Stimulated activated CD8-positive, alpha-beta memory T cell treated with anti-CD3 and anti-CD28 coated beads, Interleukin-12 subunit alpha, Interleukin-12 subunit beta, amount 100 ng/mL, for 4 hours (primary cell): ENCODE measurements at regions not wholly inside any gene's neighbourhood (a gene's known extent, or its start where the extent isn't known, plus 50 kb on each side); places are given as distances from the start of the nearest gene placed in this dataset.
"Not testable (repeated sequence)": the region's sequence is repeated elsewhere in the genome, so short reads cannot be mapped to it uniquely, and the experiment has no call there.

Experiments
- DNase-seq: peaks from one replicate; pipeline ENCODE4 v3.0.0-alpha.2; 2020; ENCODE audit warnings: low read depth

DNA sequence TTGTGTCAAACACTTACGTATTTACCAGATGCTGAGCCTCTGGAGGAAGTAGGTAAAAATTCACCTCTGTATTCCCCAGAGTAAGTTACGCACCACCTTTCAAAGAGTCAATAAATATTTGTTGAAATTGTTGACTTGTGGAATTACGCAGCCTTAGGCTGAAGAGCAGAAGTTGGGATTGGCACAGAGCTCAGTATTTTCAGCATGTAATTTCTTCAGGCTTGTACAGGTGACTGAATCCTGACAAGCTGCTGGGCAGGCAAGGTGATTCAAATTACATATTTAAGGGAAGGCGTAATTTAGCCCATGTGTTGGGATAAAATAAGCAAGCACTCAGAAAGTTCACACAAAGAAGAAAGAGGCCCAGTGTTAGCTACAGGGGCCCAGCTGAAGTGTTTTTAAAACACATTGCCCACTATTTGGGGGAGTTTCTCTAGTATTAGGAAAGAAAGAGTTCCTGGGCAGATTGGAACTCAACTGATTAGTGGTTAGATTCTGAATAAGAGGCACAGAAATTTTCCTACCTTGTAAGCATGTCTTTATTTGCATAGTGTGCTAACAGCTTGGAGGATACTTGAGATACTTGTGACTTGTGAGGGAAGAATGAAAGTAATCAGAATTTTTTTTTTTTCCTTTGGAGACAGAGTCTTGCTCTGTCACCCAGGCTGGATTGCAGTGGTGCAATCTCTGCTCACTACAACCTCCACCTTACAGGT lies 165.3 kb upstream of the FBXL7 start:
- DNase-seq, result no peak

DNA sequence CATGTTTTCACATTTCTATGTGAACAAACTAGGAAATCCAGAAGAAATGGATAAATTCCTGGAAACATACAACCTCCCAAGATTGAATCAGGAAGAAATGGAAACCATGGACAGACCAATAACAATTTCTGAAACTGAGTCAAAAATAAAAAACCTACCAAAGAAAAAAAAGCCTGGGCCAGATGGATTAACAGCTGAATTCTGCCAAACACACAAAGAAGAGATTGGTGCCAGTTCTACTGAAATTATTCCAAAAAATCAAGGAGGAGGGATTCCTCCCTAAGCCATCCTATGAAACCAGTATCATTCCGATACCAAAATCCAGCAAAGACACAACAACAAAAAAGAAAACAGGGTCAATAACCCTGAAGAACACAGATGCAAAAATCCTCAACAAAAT lies 166.9 kb upstream of the FBXL7 start:
- no peak for DNase-seq

GRCh38 chr5:15326932-15327331 lies 173.0 kb upstream of the FBXL7 start:
- DNase-seq, result no peak

DNA sequence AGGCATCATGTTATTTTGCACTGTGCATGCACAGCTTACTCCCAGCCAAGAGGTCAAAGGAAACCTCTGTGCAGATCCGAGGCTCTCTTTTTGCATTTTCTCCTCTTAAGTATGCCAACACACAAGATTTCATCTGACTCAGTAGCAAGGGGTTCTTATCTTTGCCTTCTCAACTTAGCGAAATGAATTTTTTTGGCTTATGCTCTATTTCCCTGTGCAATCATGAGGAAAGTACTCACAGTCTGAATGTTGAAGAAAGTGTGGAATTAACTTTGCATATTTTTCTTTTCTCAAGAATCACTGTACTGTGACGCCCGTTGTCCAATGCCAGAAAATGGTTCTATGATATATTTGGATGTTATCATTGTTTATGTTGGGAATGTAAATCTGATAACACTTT lies 173.5 kb upstream of the FBXL7 start:
- DNase-seq, result no peak

DNA sequence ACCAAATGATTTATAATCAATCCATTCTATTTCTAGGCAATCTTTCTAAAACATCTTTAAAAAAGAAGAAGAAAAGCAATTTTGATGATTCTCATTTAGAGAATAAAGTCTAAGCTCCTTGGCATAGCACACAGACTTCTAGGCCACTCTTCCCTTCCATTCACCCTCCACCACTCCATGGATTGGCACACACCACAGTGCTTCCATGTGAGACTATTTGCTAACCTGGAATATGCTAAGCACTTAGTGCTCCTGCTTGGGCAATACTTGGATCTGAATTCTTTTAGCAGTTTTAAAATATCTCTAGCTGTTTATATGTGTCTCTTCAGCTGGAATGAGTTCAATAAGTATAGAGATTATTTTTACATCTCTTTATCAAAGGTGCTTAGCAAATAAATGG lies 177.6 kb upstream of the FBXL7 start:
- no peak for DNase-seq

DNA sequence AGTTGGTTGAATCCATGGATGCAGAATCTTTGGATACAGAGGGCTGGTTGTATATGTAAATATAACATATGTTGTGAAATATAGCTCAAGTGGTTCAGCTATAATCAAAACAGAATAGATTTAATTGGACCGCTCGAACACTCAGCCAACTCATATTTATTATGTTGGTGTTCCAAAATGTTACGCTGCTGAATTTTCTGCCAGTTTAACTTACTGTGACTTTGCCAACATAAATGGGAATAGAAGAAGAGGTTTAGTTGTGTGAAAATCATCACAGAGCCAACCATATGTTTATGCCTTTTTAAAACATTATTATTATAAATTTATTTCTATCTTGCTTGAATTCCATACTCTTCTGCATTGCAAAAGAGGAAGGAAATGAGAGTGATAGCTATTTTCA lies 178.2 kb upstream of the FBXL7 start:
- DNase-seq, result no peak

DNA sequence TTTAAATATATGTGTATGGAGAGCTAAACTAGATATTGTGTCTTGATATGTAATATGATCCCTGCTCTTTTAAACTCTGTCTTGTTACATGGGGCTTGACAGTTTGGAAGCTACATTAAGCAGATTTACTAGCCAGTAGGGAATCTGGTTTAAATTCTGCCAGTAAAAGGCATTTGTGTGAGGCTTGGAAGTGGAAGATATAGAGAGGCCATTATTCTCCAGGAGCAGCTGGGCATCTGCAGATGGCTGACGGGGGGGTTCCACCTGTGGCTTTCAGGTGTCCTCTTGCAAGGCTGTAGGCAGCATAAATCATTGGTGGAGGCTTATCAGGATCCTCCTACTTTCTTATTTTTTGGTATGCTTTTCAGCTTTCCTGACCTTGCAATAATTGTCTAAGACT lies 179.1 kb upstream of the FBXL7 start:
- DNase-seq, result no peak

- DNase-seq, result no peak
Observed at GRCh38 chr5:15304914-15305834, 194.8 kb upstream of the FBXL7 start.

GRCh38 chr5:15304066-15304731 lies 195.8 kb upstream of the FBXL7 start:
- no peak for DNase-seq

- no peak for DNase-seq
Observed at GRCh38 chr5:15300141-15300540, 199.8 kb upstream of the FBXL7 start.

DNA sequence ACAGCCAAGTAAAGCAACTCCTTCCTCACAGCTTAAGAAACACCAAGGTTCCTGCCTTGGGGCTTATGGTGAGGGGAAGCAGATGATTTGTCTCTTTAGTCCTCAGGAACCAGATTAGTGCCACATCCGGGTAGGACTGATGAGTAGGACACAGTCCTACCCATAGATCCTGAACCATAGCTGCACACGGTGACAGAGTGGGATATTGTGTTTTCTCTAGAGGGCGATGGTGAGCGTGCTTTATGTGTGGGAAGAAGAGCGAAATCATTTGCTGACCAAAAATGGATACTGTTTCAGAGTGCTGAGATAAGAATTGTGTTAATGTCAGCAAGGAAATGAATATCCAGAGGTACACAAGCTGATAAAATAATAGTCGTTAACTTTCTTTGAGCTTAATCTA lies 209.0 kb upstream of the FBXL7 start:
- DNase-seq, result no peak

- DNase-seq, result no peak
Observed at GRCh38 chr5:15286650-15287049, 213.3 kb upstream of the FBXL7 start.

DNA sequence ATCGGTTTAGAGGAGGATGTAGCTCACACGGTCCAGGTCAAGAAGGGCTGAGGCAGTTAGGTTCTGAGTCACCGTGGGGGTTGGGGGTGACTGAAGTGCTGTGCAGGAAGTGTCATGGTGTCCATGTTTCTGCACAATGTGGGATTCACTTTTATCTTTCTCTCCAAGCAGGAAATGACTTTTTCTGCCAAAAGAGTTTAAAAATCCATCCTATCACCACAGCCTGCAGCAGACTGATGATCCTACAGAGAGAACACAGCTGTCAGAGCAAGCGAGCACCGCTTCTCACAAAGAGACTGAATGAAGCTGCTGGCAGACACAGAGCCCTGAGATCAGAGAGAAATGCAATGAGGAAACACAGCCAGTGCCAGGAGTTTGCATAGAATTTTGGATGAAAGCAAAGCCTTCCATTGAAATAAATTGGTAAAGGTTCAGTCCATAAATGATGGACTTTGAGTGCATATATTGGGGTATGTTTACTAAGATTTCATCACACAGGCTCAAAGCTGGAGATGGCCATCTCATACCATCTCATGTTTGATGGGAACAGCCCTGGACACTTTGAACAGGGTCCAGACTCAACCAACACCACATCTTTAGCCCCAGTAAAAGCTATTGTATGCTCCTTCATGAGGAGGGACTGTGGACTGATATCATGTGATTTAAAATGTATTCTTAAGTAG lies 213.9 kb upstream of the FBXL7 start:
- no peak for DNase-seq

GRCh38 chr5:15284706-15285105 lies 215.3 kb upstream of the FBXL7 start:
- no peak for DNase-seq

GRCh38 chr5:15283076-15283475 lies 216.9 kb upstream of the FBXL7 start:
- DNase-seq, result no peak

- no peak for DNase-seq
Observed at GRCh38 chr5:15282611-15283010, 217.4 kb upstream of the FBXL7 start.

- DNase-seq, result not testable (repeated sequence)
Observed at GRCh38 chr5:15271596-15271995, 228.4 kb upstream of the FBXL7 start.

GRCh38 chr5:15267966-15268365 lies 232.0 kb upstream of the FBXL7 start:
- DNase-seq, result no peak

GRCh38 chr5:15266841-15267240 lies 233.1 kb upstream of the FBXL7 start:
- no peak for DNase-seq

DNA sequence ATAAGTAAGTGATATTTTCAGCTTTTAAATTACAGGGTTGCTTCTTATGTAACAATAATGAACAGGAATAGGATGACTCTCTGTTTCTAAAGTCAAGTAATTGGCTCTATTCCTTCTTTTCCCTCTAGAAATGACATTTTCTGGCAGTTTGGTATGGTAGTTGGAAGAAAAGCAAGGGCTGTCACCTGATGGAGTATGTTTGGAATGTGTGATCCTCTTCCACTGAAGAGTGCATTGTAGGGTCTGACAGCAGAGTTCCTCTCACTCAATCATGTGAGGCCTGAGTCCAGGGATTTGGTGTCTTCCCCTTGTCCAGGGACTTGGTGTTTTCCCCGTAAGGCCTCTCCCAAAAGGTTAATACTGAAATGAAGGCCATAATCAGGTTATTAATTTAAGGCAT lies 233.8 kb upstream of the FBXL7 start:
- no peak for DNase-seq

- no peak for DNase-seq
Observed at GRCh38 chr5:15263942-15264341, 236.0 kb upstream of the FBXL7 start.

DNA sequence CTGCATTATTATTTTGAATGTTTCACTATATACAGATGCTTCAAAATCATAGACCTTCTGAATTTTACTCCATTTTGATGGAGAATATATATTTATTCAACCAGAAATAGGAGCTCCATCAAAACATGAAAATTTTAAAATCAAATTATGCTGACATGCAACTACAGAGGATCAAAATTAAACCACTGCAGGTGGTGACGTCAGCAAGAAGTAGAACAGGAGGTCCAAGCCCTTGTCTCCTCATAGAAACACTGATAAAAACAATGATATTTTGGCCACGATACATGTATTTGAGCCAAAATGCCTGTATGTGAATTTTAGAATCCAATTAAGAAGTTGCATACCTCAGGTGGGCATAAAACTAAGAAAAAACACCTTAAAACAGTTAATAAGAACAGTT lies 236.6 kb upstream of the FBXL7 start:
- DNase-seq, result no peak
